Neural cell (in vitro differentiated cells): ENCODE measurements at regions not wholly inside any gene's neighbourhood (a gene's known extent, or its start where the extent isn't known, plus 50 kb on each side); places are given as distances from the start of the nearest gene placed in this dataset.

Experiments
- H2AFZ ChIP-seq: fragments of 200-600, 300-800 bp; sonication (generic), shearing (Covaris generic); 2 replicates; pipeline ENCODE4 v1.6.0; 2014; ENCODE audit warnings: low read depth, mild to moderate bottlenecking, antibody characterized with exemption, low read length, moderate library complexity
- H3F3A ChIP-seq: fragments of 200-600 bp; shearing (Covaris generic); 2 replicates; pipeline ENCODE4 v1.6.1; 2016; ENCODE audit warnings: mild to moderate bottlenecking, moderate library complexity, mixed read lengths, antibody characterized with exemption, low read length; ENCODE audit not compliant: insufficient read depth, poor library complexity, severe bottlenecking
- H3K27ac ChIP-seq: fragments of 200-600, 300-800 bp; sonication (generic), shearing (Covaris generic); 2 replicates; pipeline ENCODE4 v1.5.1; 2014; ENCODE audit warnings: mild to moderate bottlenecking, low read length, moderate library complexity
- H3K27me3 ChIP-seq: fragments of 300-800, 200-600 bp; sonication (generic), shearing (Covaris generic); 2 replicates; pipeline ENCODE4 v1.6.0; 2014; ENCODE audit warnings: mild to moderate bottlenecking, low read depth, low read length, moderate library complexity; ENCODE audit not compliant: insufficient read depth
- H3K36me3 ChIP-seq: fragments of 300-800, 200-600 bp; sonication (generic), shearing (Covaris generic); 2 replicates; pipeline ENCODE4 v1.5.1; 2014; ENCODE audit warnings: mild to moderate bottlenecking, antibody characterized with exemption, low read length, moderate library complexity; ENCODE audit not compliant: insufficient read depth
- H3K4me2 ChIP-seq: fragments of 300-800, 200-600 bp; sonication (generic), shearing (Covaris generic); 2 replicates; pipeline ENCODE4 v1.6.0; 2014; ENCODE audit warnings: mild to moderate bottlenecking, low read length
- H3K4me3 ChIP-seq: fragments of 300-800, 200-600 bp; sonication (generic), shearing (Covaris generic); 2 replicates; pipeline ENCODE4 v1.5.1; 2014; ENCODE audit warnings: mild to moderate bottlenecking, low read length, moderate library complexity
- H3K79me2 ChIP-seq: fragments of 200-600 bp; shearing (Covaris generic); replicated peaks from 2 replicates; pipeline ENCODE4 v1.6.0; 2014; ENCODE audit warnings: mild to moderate bottlenecking, low read length, moderate library complexity; ENCODE audit not compliant: insufficient read depth
- H3K9ac ChIP-seq: fragments of 300-800, 200-600 bp; sonication (generic), shearing (Covaris generic); 2 replicates; pipeline ENCODE4 v1.6.1; 2016; ENCODE audit warnings: mild to moderate bottlenecking, low read length, mixed read lengths
- H3K9me2 ChIP-seq: fragments of 200-600 bp; shearing (Covaris generic); 2 replicates; pipeline ENCODE4 v1.6.1; 2016; ENCODE audit warnings: mild to moderate bottlenecking, low read length, mixed read lengths; ENCODE audit not compliant: insufficient read depth
- H3K9me3 ChIP-seq: fragments of 200-600, 300-800 bp; sonication (generic), shearing (Covaris generic); 2 replicates; pipeline ENCODE4 v1.6.1; 2016; ENCODE audit warnings: mild to moderate bottlenecking, mixed run types, low read length, moderate library complexity, mixed read lengths
- H4K20me1 ChIP-seq: fragments of 200-600 bp; shearing (Covaris generic); 2 replicates; pipeline ENCODE4 v1.6.1; 2016; ENCODE audit warnings: mild to moderate bottlenecking, mixed run types; ENCODE audit not compliant: insufficient read depth
- CTCF ChIP-seq: fragments of 450-650 bp; IDR thresholded peaks from 2 replicates; pipeline ENCODE4 v1.5.1; 2014; ENCODE audit warnings: antibody characterized with exemption, mild to moderate bottlenecking, moderate library complexity; ENCODE audit not compliant: poor library complexity, severe bottlenecking
- EP300 ChIP-seq: fragments of 450-650 bp; conservative IDR thresholded peaks from 2 replicates; pipeline ENCODE4 v1.6.1; 2014; ENCODE audit warnings: antibody characterized with exemption, mild to moderate bottlenecking, moderate library complexity; ENCODE audit not compliant: poor library complexity, severe bottlenecking
- EZH2 ChIP-seq: fragments of 200-600, 300-800 bp; shearing (Covaris generic), sonication (generic); IDR thresholded peaks from 2 replicates; pipeline ENCODE4 v1.6.1; 2014; ENCODE audit warnings: antibody characterized with exemption, low read length, borderline replicate concordance, mild to moderate bottlenecking; ENCODE audit not compliant: insufficient read depth, poor library complexity, severe bottlenecking
- MXI1 ChIP-seq: fragments of 450-650 bp; conservative IDR thresholded peaks from 2 replicates; pipeline ENCODE4 v1.6.1; 2014; ENCODE audit warnings: antibody characterized with exemption, mild to moderate bottlenecking; ENCODE audit not compliant: poor library complexity, severe bottlenecking
- POLR2AphosphoS5 ChIP-seq: IDR thresholded peaks from 2 replicates; pipeline ENCODE4 v1.6.1; 2012
- RAD21 ChIP-seq: fragments of 450-650 bp; conservative IDR thresholded peaks from 2 replicates; pipeline ENCODE4 v1.6.1; 2014; ENCODE audit warnings: antibody characterized with exemption, mild to moderate bottlenecking, moderate library complexity
- REST ChIP-seq: IDR thresholded peaks from 2 replicates; pipeline ENCODE4 v1.6.1; 2012; ENCODE audit warnings: borderline replicate concordance
- SMC3 ChIP-seq: fragments of 450-650 bp; conservative IDR thresholded peaks from 2 replicates; pipeline ENCODE4 v1.6.1; 2014; ENCODE audit warnings: antibody characterized with exemption, mild to moderate bottlenecking, moderate library complexity; ENCODE audit not compliant: poor library complexity
- TAF1 ChIP-seq: IDR thresholded peaks from 2 replicates; pipeline ENCODE4 v1.6.1; 2012; ENCODE audit warnings: low read depth

- no peaks in the 10 kb centered on the region for H3K27me3 ChIP-seq
- no peaks in the 10 kb centered on the region for H3K36me3 ChIP-seq
- TF ChIP-seq EP300 (no peak), POLR2AphosphoS5 (no peak), SMC3 (no peak), EZH2 (no peak), REST (no peak), TAF1 (no peak), MXI1 (no peak), RAD21 (no peak), CTCF (no peak)
- no peak overlapping the region for H2AFZ ChIP-seq
- H3K9me3 ChIP-seq, result no peaks in the 10 kb centered on the region
- H3K9ac ChIP-seq, result no peak overlapping the region
- no peaks in the 10 kb centered on the region for H3K79me2 ChIP-seq
- H3K9me2 ChIP-seq, result no peaks in the 10 kb centered on the region
- no peak overlapping the region for H3K4me3 ChIP-seq
- H3K27ac ChIP-seq, result no peak overlapping the region
- H4K20me1 ChIP-seq, result no peaks in the 10 kb centered on the region
- H3F3A ChIP-seq, result no peaks in the 10 kb centered on the region
- no peak overlapping the region for H3K4me2 ChIP-seq
Observed at GRCh38 chr2:194395818-194396217, 1261.2 kb upstream of the SLC39A10 start.

- H4K20me1 ChIP-seq, result no peaks in the 10 kb centered on the region
- H3F3A ChIP-seq, result no peaks in the 10 kb centered on the region
- no peaks in the 10 kb centered on the region for H3K9me2 ChIP-seq
- H3K36me3 ChIP-seq, result no peaks in the 10 kb centered on the region
- no peak overlapping the region for H3K9ac ChIP-seq
- no peaks in the 10 kb centered on the region for H3K79me2 ChIP-seq
- no peak overlapping the region for H3K4me3 ChIP-seq
- H3K27me3 ChIP-seq, result no peaks in the 10 kb centered on the region
- TF ChIP-seq REST, result no peak
- no peak for TF ChIP-seq RAD21
- no peak for TF ChIP-seq MXI1
- TF ChIP-seq POLR2AphosphoS5, result no peak
- TF ChIP-seq SMC3, result no peak
- no peak for TF ChIP-seq EZH2
- no peak for TF ChIP-seq EP300
- no peak for TF ChIP-seq CTCF
- no peak for TF ChIP-seq TAF1
- H3K4me2 ChIP-seq, result no peak overlapping the region
- no peak overlapping the region for H2AFZ ChIP-seq
- H3K9me3 ChIP-seq, result no peaks in the 10 kb centered on the region
- no peak overlapping the region for H3K27ac ChIP-seq
Observed at GRCh38 chr2:194385376-194385775, 1271.7 kb upstream of the SLC39A10 start.
